Coronary artery (tissue), 2 donors: ENCODE measurements at regions not wholly inside any gene's neighbourhood (a gene's known extent, or its start where the extent isn't known, plus 50 kb on each side); places are given as distances from the start of the nearest gene placed in this dataset.

Source experiments
- DNase-seq: peaks from one replicate; pipeline ENCODE4 v3.0.0-alpha.2; 2017; ENCODE audit warnings: low spot score
- H3K27ac ChIP-seq, 2 donors: fragments of 200-600 bp; sonication (generic); one replicate each; pipeline ENCODE4 v1.5.1; 2016 to 2019
- H3K4me3 ChIP-seq: fragments of 200-600 bp; sonication (generic); 2 replicates; pipeline ENCODE4 v1.5.1; 2016; ENCODE audit warnings: mild to moderate bottlenecking, moderate library complexity
- CTCF ChIP-seq: fragments of 200-600 bp; sonication (generic); IDR thresholded peaks from one replicate; pipeline ENCODE4 v1.5.1; 2019; ENCODE audit warnings: antibody characterized with exemption

- no peak for DNase-seq
- no peak overlapping the region for H3K4me3 ChIP-seq
- no peak overlapping the region for H3K27ac ChIP-seq
Measured at GRCh38 chr10:88088441-88089340, 225.3 kb downstream of the PTEN start.

GRCh38 chr10:88089498-88089897 lies 226.1 kb downstream of the PTEN start:
- no peak overlapping the region for H3K4me3 ChIP-seq
- no peak for TF ChIP-seq CTCF
- H3K27ac ChIP-seq: no peak overlapping the region
- no peak for DNase-seq

More at GRCh38 chr10:88088441-88089340, 225.3 kb downstream of the PTEN start:
- TF ChIP-seq CTCF: no peak

- no peak for DNase-seq
- no peak for TF ChIP-seq CTCF
- Histone ChIP-seq H3K27ac (no peak overlapping the region), H3K4me3 (no peak overlapping the region)
Measured at GRCh38 chr10:88090568-88091214, 227.3 kb downstream of the PTEN start.

- no peak for TF ChIP-seq CTCF
- DNase-seq: no peak
- Histone ChIP-seq H3K27ac (no peak overlapping the region), H3K4me3 (no peak overlapping the region)
Measured at GRCh38 chr10:88091490-88092061, 228.2 kb downstream of the PTEN start.

GRCh38 chr10:88092265-88092664 lies 228.8 kb downstream of the PTEN start:
- Histone ChIP-seq H3K4me3 (no peak overlapping the region), H3K27ac (no peak overlapping the region)
- DNase-seq: no peak
- no peak for TF ChIP-seq CTCF

GRCh38 chr10:88092973-88093372 lies 229.5 kb downstream of the PTEN start:
- Histone ChIP-seq H3K27ac (no peak overlapping the region), H3K4me3 (no peak overlapping the region)
- TF ChIP-seq CTCF: no peak
- DNase-seq: no peak
